ENCODE measurements at regions not wholly inside any gene's neighbourhood (a gene's known extent, or its start where the extent isn't known, plus 50 kb on each side); places are given as distances from the start of the nearest gene placed in this dataset.

GRCh38 chr13:60869941-60870613, 473.1 kb downstream of the TDRD3 start:
- Histone ChIP-seq H3K4me1 (ENCODE audit: control insufficient read depth in 2 of 2, insufficient read depth in 2 of 2, low read length in 2 of 2) (no peaks in the 10 kb centered on the region), H3K27me3 (ENCODE audit: control insufficient read depth in 2 of 2, insufficient read depth in 2 of 2, low read length in 2 of 2) (no peaks in the 10 kb centered on the region), H3K9me3 (ENCODE audit: control insufficient read depth in 2 of 3, low read length in 3 of 3) (peaks cover 0 to 3% (median 0%) of the 10 kb centered on the region in 3 experiments), H3K36me3 (ENCODE audit: control insufficient read depth in 2 of 3, insufficient read depth in 3 of 3, low read length in 3 of 3) (no peaks in the 10 kb centered on the region), H3K27ac (ENCODE audit: low read depth, low read length) (no peak overlapping the region), H3K4me3 (ENCODE audit: low read length) (no peak overlapping the region)
- ATAC-seq = no peak
- no peak for DNase-seq
- POLR2A ChIA-PET = no interaction called here
- Mint-ChIP-seq H3K9me3 (peaks cover 10 to 43% (median 35%) of the 10 kb centered on the region in 11 donors), H3K27me3 (no peaks in the 10 kb centered on the region), H3K4me3 (no peak overlapping the region), H3K27ac (no peak overlapping the region), H3K36me3 (peaks cover 0 to 9% (median 0%) of the 10 kb centered on the region in 5 donors), H3K4me1 (no peaks in the 10 kb centered on the region)
- intact Hi-C loops (cut with micrococcal nuclease) = no loop called here
- CTCF ChIA-PET = no interaction called here

- no peak overlapping the region for H3K27ac ChIP-seq (ENCODE audit: low read depth, low read length)
- POLR2A ChIA-PET = no interaction called here
- Mint-ChIP-seq H3K4me3 (no peak overlapping the region), H3K27me3 (no peaks in the 10 kb centered on the region), H3K27ac (no peak overlapping the region), H3K4me1 (no peaks in the 10 kb centered on the region), H3K36me3 (peaks cover 0 to 9% (median 0%) of the 10 kb centered on the region in 5 donors), H3K9me3 (peaks cover 10 to 52% (median 37%) of the 10 kb centered on the region in 11 donors)
- H3K36me3 ChIP-seq (ENCODE audit: control insufficient read depth in 2 of 3, insufficient read depth in 3 of 3, low read length in 3 of 3) = no peaks in the 10 kb centered on the region
- H3K4me3 ChIP-seq (ENCODE audit: low read length) = no peak overlapping the region
- no peaks in the 10 kb centered on the region for H3K27me3 ChIP-seq (ENCODE audit: control insufficient read depth in 2 of 2, insufficient read depth in 2 of 2, low read length in 2 of 2)
- intact Hi-C loops (cut with micrococcal nuclease) = no loop called here
- peaks cover 0 to 3% (median 0%) of the 10 kb centered on the region in 3 experiments for H3K9me3 ChIP-seq (ENCODE audit: control insufficient read depth in 2 of 3, low read length in 3 of 3)
- ATAC-seq (no peak), DNase-seq (no peak)
- CTCF ChIA-PET = no interaction called here
- H3K4me1 ChIP-seq (ENCODE audit: control insufficient read depth in 2 of 2, insufficient read depth in 2 of 2, low read length in 2 of 2) = no peaks in the 10 kb centered on the region
Measured at GRCh38 chr13:60869225-60869624, 472.2 kb downstream of the TDRD3 start.

- no peak for DNase-seq
- ATAC-seq = no peak
- CTCF ChIA-PET = no interaction called here
Measured at GRCh38 chr13:60862036-60862435, 465.0 kb downstream of the TDRD3 start.

GRCh38 chr13:60857698-60858097, 460.7 kb downstream of the TDRD3 start:
- ATAC-seq = no peak
- H3K9me3 Mint-ChIP-seq = peaks cover 0 to 27% (median 10%) of the 10 kb centered on the region in 11 donors
- H3K4me1 ChIP-seq (ENCODE audit: control insufficient read depth in 2 of 2, insufficient read depth in 2 of 2, low read length in 2 of 2) = no peaks in the 10 kb centered on the region
- intact Hi-C loops (cut with micrococcal nuclease) = no loop called here
- H3K36me3 ChIP-seq (ENCODE audit: control insufficient read depth in 2 of 3, insufficient read depth in 3 of 3, low read length in 3 of 3) = no peaks in the 10 kb centered on the region
- CTCF ChIA-PET = no interaction called here
- H3K27ac ChIP-seq (ENCODE audit: low read depth, low read length) = no peak overlapping the region
- POLR2A ChIA-PET = no interaction called here
- H3K9me3 ChIP-seq (ENCODE audit: control insufficient read depth in 2 of 3, low read length in 3 of 3) = no peaks in the 10 kb centered on the region
- no peaks in the 10 kb centered on the region for H3K36me3 Mint-ChIP-seq
- no peaks in the 10 kb centered on the region for H3K27me3 Mint-ChIP-seq
- H3K27ac Mint-ChIP-seq = no peak overlapping the region
- no peaks in the 10 kb centered on the region for H3K4me1 Mint-ChIP-seq
- H3K4me3 Mint-ChIP-seq = no peak overlapping the region
- no peaks in the 10 kb centered on the region for H3K27me3 ChIP-seq (ENCODE audit: control insufficient read depth in 2 of 2, insufficient read depth in 2 of 2, low read length in 2 of 2)
- no peak overlapping the region for H3K4me3 ChIP-seq (ENCODE audit: low read length)
- no peak for DNase-seq

More at GRCh38 chr13:60862036-60862435, 465.0 kb downstream of the TDRD3 start:
- intact Hi-C loops (cut with micrococcal nuclease) = no loop called here
- no peak overlapping the region for H3K27ac Mint-ChIP-seq
- Histone ChIP-seq H3K27me3 (ENCODE audit: control insufficient read depth in 2 of 2, insufficient read depth in 2 of 2, low read length in 2 of 2) (no peaks in the 10 kb centered on the region), H3K27ac (ENCODE audit: low read depth, low read length) (no peak overlapping the region), H3K4me3 (ENCODE audit: low read length) (no peak overlapping the region), H3K36me3 (ENCODE audit: control insufficient read depth in 2 of 3, insufficient read depth in 3 of 3, low read length in 3 of 3) (no peaks in the 10 kb centered on the region), H3K9me3 (ENCODE audit: control insufficient read depth in 2 of 3, low read length in 3 of 3) (peaks cover 0 to 3% (median 0%) of the 10 kb centered on the region in 3 experiments), H3K4me1 (ENCODE audit: control insufficient read depth in 2 of 2, insufficient read depth in 2 of 2, low read length in 2 of 2) (no peaks in the 10 kb centered on the region)
- peaks cover 2 to 45% (median 22%) of the 10 kb centered on the region in 11 donors for H3K9me3 Mint-ChIP-seq
- H3K4me1 Mint-ChIP-seq = no peaks in the 10 kb centered on the region
- POLR2A ChIA-PET = no interaction called here
- H3K36me3 Mint-ChIP-seq = peaks cover 0 to 1% (median 0%) of the 10 kb centered on the region in 5 donors
- no peaks in the 10 kb centered on the region for H3K27me3 Mint-ChIP-seq
- H3K4me3 Mint-ChIP-seq = no peak overlapping the region

- ATAC-seq = no peak
- Mint-ChIP-seq H3K36me3 (no peaks in the 10 kb centered on the region), H3K27ac (no peak overlapping the region)
Measured at GRCh38 chr13:60852886-60853285, 455.9 kb downstream of the TDRD3 start.

GRCh38 chr13:60851378-60851777, 454.4 kb downstream of the TDRD3 start:
- H3K4me1 Mint-ChIP-seq = no peaks in the 10 kb centered on the region
- H3K4me3 Mint-ChIP-seq = no peak overlapping the region
- POLR2A ChIA-PET = interaction anchor here (0.6 kb wide), 1 partner anchor 14 kb away, joined by 3 read pairs; no protein-coding TSS in a partner anchor
- no peak overlapping the region for H3K27ac Mint-ChIP-seq
- CTCF ChIA-PET = no interaction called here
- H3K9me3 ChIP-seq (ENCODE audit: control insufficient read depth in 2 of 3, low read length in 3 of 3) = peaks cover 0 to 5% (median 0%) of the 10 kb centered on the region in 3 experiments
- H3K4me3 ChIP-seq (ENCODE audit: low read length) = no peak overlapping the region
- DNase-seq = no peak
- no peaks in the 10 kb centered on the region for H3K36me3 Mint-ChIP-seq
- no peaks in the 10 kb centered on the region for H3K27me3 ChIP-seq (ENCODE audit: control insufficient read depth in 2 of 2, insufficient read depth in 2 of 2, low read length in 2 of 2)
- no peak for ATAC-seq
- H3K27ac ChIP-seq (ENCODE audit: low read depth, low read length) = no peak overlapping the region
- intact Hi-C loops (cut with micrococcal nuclease) = no loop called here
- no peaks in the 10 kb centered on the region for H3K27me3 Mint-ChIP-seq
- H3K9me3 Mint-ChIP-seq = peaks cover 7 to 45% (median 21%) of the 10 kb centered on the region in 11 donors
- no peaks in the 10 kb centered on the region for H3K4me1 ChIP-seq (ENCODE audit: control insufficient read depth in 2 of 2, insufficient read depth in 2 of 2, low read length in 2 of 2)
- no peaks in the 10 kb centered on the region for H3K36me3 ChIP-seq (ENCODE audit: control insufficient read depth in 2 of 3, insufficient read depth in 3 of 3, low read length in 3 of 3)

More at GRCh38 chr13:60852886-60853285, 455.9 kb downstream of the TDRD3 start:
- no peaks in the 10 kb centered on the region for H3K9me3 ChIP-seq (ENCODE audit: control insufficient read depth in 2 of 3, low read length in 3 of 3)
- ChIA-PET CTCF (no interaction called here), POLR2A (no interaction called here)
- H3K36me3 ChIP-seq (ENCODE audit: control insufficient read depth in 2 of 3, insufficient read depth in 3 of 3, low read length in 3 of 3) = no peaks in the 10 kb centered on the region
- H3K4me1 ChIP-seq (ENCODE audit: control insufficient read depth in 2 of 2, insufficient read depth in 2 of 2, low read length in 2 of 2) = no peaks in the 10 kb centered on the region
- Mint-ChIP-seq H3K27me3 (no peaks in the 10 kb centered on the region), H3K9me3 (peaks cover 7 to 38% (median 19%) of the 10 kb centered on the region in 11 donors), H3K4me1 (no peaks in the 10 kb centered on the region), H3K4me3 (no peak overlapping the region)
- H3K27me3 ChIP-seq (ENCODE audit: control insufficient read depth in 2 of 2, insufficient read depth in 2 of 2, low read length in 2 of 2) = no peaks in the 10 kb centered on the region
- intact Hi-C loops (cut with micrococcal nuclease) = no loop called here
- no peak overlapping the region for H3K4me3 ChIP-seq (ENCODE audit: low read length)
- H3K27ac ChIP-seq (ENCODE audit: low read depth, low read length) = no peak overlapping the region
- DNase-seq = no peak

- ATAC-seq = no peak
- H3K9me3 ChIP-seq (ENCODE audit: control insufficient read depth in 2 of 3, low read length in 3 of 3) = peaks cover 0 to 10% (median 0%) of the 10 kb centered on the region in 3 experiments
- peaks cover 7 to 51% (median 20%) of the 10 kb centered on the region in 11 donors for H3K9me3 Mint-ChIP-seq
- H3K27me3 Mint-ChIP-seq = no peaks in the 10 kb centered on the region
- no peaks in the 10 kb centered on the region for H3K36me3 ChIP-seq (ENCODE audit: control insufficient read depth in 2 of 3, insufficient read depth in 3 of 3, low read length in 3 of 3)
- H3K27me3 ChIP-seq (ENCODE audit: control insufficient read depth in 2 of 2, insufficient read depth in 2 of 2, low read length in 2 of 2) = no peaks in the 10 kb centered on the region
- CTCF ChIA-PET = no interaction called here
- intact Hi-C loops (cut with micrococcal nuclease) = no loop called here
- no peak overlapping the region for H3K27ac ChIP-seq (ENCODE audit: low read depth, low read length)
- H3K4me3 ChIP-seq (ENCODE audit: low read length) = no peak overlapping the region
- DNase-seq = no peak
- POLR2A ChIA-PET = no interaction called here
- no peaks in the 10 kb centered on the region for H3K36me3 Mint-ChIP-seq
- no peaks in the 10 kb centered on the region for H3K4me1 Mint-ChIP-seq
- no peaks in the 10 kb centered on the region for H3K4me1 ChIP-seq (ENCODE audit: control insufficient read depth in 2 of 2, insufficient read depth in 2 of 2, low read length in 2 of 2)
- H3K27ac Mint-ChIP-seq = no peak overlapping the region
- H3K4me3 Mint-ChIP-seq = no peak overlapping the region
Measured at GRCh38 chr13:60850526-60850925, 453.5 kb downstream of the TDRD3 start.
